ENCODE measurements at regions not wholly inside any gene's neighbourhood (a gene's known extent, or its start where the extent isn't known, plus 50 kb on each side); places are given as distances from the start of the nearest gene placed in this dataset.

- no peak for DNase-seq
Observed at GRCh38 chr10:65861249-65861648, 1064.6 kb upstream of the LRRTM3 start.

All from right lung (tissue), 2 donors.